NCI-H1436 treated with DMSO at 0.1 percent for 48 hours (cell line): ENCODE measurements at regions not wholly inside any gene's neighbourhood (a gene's known extent, or its start where the extent isn't known, plus 50 kb on each side); places are given as distances from the start of the nearest gene placed in this dataset.

ENCODE experiments used
- DNase-seq: peaks from one replicate; lab custom pipeline; 2025; lab: John Stamatoyannopoulos, UW

DNA sequence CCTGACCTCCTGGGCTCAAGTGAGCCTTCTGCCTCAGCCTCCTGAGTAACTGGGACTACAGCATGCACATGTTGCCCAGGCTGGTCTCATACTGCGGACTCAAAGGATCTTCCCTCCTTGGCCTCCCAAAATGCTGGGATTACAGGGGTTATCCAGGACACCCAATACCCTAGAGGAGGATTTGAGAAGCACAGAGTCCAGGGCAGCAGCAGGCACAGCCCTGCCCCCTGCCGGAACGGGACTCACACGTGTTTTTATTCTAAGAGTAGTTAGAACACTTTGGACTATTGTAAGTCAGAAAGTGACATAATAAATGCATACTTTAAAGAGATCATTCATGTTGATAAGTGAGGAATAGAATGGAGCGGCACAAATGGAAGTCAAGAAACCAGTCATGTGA is 80.2 kb downstream of the C6orf118 start:
- no peak for DNase-seq

DNA sequence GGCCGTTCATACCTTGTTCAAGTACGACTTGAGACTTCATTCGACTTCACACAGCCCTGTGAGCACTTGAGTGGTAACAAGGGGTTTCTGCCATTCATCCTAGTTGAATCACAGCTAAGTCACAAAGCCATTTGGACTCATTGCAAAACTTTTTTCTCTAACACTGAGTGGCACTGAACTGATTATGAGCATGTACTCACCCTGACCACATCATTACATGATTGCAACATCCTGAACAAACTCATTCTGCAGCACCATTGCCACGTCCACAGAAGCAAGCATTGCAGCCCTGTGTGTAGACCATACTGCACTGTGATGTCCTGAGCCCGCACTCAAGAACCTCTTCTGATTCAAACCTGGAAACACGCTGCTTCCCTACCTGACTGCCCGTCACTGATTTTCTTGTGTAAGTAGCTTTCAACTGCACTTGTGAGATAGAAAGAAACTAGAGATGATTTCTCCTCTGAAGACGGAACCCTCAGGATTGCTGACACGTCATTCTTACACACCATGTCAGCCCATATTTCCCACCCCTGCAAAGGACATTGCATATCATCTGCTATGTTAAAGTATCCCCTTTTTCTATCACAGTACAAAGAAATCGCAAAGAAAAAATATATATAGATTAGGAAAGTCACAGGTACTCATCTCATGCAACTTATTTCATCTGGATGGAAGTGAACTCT is 81.6 kb downstream of the C6orf118 start:
- DNase-seq, result no peak

DNA sequence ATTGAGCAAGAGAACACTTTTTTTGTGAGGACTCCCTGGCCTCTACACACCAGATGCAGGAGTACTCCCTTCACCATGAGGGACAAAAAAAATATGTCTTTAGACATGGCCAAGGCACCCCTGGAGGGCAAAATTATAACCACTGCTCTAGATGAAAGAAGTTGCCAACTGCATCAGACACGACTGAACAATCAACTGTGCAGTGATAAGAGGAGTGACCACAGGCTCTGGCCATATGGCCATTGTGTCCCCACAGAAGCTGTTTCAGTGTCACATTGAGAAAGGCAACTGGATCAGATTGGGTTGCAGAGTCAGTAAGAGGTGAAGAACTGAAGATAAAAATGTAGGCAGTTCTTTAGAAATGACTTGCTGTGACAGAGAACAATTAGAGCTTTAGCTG is 85.7 kb downstream of the C6orf118 start:
- DNase-seq, result no peak

DNA sequence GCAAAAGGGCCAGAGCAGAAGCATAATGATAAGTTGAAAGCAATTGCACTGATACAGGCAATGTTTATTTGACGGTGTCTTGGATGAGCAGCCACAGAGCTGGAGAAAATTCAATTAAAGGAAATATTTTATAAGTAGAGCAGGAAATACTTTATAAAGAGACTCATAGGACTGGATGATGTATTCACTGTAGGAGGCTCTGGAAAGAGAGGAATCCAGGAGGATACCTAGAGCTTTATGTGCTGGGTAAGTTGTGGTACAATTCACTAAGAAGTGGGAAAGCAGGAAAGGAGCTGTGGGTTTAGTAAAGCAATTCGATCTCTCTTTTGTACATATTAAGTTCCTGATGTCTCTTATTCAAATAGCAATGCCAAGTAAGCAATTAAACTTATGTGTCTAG is 86.3 kb downstream of the C6orf118 start:
- no peak for DNase-seq

DNA sequence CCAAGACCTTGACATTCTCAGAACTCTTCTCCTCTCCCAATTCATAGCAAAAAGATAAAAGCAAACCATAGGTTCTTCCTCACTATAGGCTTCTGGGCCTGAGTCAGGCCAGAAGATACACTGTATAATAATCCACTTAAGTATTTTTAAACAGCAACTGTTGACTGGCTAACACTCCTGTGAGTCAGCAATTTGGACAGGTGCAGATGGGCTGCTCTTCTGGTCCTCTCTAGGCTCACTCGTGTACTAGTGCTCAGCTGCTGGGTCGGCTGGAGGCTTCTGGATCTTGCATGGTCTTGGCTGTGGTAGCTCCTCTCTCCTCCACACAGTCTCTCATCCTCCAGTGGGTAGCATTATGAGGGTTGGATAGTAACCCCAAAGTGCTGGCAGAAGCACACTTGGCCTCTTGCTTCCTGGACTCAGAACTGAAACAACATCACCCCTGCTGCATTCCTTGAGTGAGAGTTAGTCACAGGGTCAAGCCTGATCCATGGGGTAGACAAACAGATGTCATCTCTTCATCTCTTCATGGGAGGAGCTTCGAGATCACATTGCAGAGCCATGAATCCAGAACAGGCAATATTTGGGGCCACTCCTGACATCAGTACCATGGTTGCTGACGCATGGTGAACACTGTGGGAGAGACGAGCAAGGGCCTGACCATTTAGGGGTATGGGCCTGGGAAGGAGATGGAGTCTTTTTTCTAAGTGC is 86.9 kb downstream of the C6orf118 start:
- DNase-seq, result no peak

DNA sequence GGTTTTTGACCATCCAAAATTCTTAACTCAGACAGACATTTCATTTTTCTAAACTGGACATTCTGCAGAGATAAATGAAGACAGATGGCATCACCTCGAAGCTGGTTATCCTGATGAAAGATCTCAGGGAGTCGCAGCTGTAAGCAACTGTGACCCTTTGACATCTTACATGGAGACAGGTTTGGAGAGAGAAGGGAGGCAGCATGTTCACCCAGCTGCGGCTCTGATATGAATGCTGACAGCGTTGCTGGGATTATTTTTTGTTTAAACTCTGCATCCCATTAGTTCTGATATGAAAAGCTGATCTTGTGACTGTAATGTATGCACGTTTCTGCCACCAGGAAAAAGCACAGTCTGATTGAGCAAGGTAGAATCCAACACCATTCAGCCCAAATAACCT is 89.4 kb downstream of the C6orf118 start:
- no peak for DNase-seq

DNA sequence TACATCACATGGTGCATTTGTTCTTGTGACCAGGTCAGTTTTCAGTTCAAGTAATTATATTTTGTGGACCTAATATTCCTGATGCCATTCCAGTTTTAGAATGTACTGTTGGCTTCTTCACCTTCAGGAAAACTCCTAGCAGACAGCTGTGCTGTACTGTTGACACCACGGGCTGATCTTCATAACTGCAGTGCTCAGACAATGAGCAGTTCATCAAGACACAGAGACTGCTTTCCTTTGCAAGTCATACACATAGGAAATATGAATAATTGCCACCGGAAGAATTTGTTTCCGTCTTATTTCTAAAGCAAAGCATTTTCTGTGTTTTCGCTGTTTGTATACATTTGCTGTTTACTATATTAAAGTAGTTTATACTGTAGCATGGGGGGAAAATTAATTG is 89.8 kb downstream of the C6orf118 start:
- DNase-seq, result no peak

DNA sequence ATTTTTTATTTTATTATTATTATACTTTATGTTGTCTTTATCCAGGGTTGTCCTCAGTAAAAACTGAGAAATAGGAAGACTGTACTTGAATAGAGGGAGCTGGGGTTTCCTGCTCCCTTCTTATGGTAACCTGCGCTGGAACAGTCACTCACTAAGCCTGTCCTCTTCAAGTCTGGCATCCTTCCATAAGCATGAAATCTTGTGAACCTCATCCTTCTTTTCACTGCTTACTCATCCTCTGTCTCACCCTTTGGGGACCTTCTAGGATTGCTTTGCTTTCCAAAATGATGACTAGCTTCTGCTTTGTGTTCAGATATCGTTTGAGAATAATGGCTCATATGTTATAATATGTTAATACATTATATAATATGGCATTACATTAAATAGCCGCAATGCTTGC is 90.6 kb downstream of the C6orf118 start:
- no peak for DNase-seq

DNA sequence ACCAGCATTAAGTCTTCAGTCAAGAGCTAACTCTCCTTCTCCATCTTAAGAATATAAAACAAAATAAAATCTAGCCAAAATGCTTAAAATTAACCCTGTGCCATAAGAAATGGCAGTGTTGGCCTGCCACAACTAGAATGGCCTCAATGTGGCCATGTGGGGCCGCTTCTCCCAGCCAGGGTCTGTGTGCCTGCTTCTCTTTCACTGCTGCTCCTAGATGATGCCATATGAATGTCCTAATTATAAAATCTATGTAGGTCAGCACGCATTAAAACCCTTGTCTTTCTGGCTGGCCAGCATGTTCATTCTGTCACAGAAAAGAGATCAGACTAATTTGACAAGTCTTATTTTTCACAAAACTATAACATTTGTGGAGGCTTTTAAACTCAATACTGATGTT is 102.6 kb downstream of the C6orf118 start:
- no peak for DNase-seq

DNA sequence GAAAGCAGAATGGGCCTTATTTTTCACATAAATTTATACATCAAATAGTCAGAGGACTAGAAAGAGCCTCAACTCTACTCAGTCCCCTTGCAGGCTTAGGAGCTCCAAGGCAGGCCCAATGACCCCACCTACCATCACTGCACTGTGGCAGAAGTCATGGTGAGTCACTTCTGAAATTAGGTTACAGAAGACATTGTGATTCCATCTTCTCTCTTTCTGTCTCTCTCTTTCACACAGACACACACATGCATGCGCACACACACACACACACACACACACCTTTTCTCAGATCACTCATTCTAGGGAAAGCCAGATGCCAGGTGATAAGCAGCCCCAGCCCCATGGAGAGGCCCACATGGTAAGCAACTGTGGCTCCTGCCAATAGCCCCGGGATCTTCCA is 103.8 kb downstream of the C6orf118 start:
- DNase-seq, result no peak

DNA sequence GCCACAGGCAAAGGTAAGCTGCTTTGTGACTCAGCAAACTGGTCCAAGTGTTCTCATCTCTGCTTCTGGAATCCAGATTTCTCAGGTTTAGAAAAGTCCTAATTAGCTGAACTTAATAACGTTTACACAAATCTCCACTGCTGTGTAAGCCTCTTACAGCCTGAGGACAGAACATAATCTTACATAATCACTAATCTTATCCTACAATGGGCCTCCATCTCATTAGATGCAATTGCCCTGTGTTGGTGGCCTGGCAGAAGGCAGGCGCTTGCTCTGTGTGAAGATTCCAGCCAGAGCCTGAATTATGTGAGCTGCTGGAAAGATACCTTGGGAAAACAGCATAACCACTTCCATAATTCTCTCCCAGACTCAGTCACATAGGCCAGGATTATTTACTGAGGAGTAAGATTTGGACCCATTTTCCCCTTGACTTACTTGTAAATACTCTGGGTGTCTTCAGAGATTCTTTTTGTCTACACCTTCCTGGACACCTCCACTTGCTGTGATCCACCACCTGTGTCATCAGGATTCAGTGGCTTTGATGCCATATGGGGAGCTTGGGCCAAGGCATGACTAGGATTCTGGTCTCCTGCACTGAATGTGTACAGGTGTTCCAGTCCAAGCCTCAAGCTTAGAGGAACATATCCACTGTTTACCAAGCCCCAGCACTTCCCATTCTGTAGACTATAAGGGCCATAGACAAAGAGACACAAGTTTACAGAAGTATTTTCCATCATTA is 104.4 kb downstream of the C6orf118 start:
- no peak for DNase-seq

DNA sequence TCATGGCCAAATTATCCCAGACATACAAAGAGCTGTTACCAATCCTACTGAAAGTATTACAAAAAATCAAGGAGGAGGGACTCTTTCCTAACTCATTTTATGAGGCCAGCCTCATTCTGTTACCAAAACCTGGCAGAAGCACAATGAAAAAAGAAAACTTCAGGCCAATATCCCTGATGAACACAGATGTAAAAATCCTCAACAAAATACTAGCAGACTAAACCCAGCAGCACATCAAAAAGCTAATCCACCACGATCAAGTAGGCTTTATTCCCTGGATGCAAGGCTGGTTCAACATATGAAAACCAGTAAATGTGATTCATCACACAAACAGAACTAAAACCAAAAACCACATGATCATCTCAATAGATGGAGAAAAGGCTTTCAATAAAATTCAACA is 109.2 kb downstream of the C6orf118 start:
- no peak for DNase-seq

DNA sequence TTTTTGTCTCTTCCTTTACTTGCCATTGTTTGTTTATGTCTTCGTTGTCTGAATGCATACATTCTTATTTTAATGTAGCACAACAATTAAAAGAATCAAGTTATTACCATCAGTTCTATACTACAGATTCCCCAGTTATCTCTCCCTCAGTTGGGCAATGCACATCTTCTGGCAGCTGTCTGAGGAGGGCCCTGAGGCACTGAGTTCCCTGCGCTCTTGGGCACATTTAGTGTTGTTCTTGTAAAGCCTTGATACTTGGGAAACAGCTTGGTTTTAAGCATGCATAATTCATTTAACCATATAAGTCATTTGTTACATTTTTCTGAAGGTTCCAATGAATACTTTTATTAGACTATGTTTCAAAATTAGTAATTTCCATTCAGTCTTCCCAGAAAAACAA is 117.9 kb downstream of the C6orf118 start:
- DNase-seq, result no peak

DNA sequence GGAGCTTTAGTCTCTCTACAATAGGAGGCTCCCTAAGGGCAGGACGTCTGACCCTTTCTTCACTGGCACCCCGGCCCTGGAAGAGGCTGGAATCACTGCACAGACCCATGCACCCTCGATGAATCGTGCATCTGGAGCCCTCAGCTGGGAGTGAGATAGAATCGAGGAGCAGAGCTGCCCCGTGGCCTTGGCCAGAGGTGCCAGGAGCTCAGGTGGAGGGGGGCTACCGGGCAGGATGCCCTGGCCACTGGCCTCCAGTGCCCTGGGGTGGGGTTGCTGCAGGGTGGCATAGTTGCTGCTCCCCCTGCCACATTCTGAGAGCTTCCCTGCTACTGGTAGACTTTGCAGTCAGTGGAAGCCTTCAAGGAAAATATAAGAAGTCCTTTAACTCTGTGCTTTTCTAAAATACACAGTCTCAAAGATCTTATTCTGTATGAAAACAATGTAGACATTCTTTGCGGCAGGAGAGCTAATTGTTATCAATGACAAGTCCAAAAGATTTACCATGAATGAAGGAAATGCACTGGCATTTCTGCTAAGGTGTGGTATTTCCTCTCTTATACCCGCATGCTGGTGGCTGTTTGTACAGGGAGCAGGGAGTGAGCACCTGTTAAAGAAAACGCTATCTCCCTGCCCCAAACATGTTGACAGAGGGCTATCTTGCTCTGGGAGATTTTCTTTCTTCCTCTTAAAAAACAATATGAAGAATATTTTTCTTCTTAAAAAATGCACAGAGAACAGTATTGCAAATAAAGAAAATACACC is 122.8 kb downstream of the C6orf118 start:
- DNase-seq, result no peak

DNA sequence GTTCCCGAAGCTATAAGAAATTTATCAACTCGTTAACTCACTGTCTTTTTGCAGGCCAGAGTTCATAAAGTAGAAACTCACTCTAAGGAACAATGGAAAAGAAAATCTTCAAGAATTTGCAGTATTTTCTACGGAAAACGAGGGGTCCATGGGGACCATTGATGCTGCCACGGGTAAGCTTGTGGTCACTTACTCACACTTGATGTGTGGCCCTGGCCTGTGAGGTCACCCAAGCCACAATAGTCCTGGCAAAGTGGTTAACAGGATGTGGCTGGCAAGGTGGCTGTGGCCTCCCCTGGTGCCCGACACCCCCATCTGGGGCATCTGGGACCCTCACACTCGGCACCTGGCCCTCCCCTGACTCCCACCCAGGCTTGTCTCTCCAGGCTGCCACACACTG is 123.4 kb downstream of the C6orf118 start:
- no peak for DNase-seq

DNA sequence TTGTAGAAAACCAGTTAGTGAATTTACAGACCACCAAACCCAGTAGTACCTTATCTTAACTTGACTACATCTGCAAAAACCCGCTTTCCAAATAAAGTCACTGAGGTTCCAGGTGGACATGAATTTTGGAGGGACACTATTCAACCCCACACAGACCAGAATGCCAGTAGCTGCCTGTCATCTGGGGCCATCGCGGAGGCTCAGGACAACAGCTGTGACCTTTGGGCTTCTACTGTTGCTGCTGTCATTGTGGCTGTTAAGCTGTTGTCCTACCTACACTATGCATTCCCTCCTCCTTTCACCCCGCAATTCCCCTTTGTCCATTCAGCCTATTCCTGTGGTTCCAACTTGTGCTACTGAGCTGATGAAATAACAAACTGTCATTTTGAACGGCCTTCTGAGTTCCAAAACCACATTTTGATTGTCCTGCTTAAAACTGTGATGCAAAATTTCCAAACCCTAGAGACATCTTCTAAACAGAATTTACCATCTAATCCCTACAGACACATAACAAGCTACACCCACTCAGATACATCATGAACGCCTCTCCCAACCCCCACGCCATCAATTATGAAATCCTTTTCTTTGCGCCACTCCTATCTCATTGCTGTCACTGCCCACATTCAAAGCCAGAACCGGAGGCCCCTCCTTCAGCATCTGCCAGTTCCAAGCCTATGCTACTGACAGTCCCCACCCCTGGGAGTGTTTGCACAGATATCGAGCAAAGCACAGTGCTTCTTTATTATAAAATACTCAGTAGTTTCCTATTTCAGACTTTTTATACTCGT is 125.0 kb downstream of the C6orf118 start:
- no peak for DNase-seq

DNA sequence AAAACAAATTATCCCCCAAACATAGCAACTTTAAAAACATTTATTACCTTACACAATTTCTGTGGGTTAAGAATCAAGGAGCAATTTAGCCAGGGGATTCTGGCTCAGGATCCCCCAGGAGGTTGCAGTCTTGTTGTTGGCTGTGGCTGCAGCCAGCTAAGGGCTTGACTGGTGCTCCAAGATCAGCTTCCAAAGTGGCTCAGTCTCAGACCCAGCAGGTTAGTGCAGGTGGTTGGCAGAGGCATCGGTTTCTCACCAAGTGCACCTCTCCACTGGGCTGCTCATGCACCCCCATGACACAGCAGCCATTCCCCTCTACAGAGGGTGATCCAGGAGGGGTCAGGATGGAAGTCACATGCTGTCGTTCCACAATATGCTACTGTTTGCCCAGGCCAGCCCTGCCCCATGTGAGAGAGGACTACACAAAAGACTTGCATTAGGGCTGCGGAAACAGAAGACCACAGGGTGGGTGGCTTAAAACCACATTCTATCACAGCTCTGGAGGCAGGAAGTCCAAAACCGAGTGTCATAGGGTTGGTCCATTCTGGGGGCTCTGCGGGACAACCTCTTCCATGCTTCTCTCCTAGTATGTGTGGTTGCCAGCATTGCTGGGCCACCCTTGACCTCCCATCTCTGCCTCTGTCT is 125.8 kb downstream of the C6orf118 start:
- no peak for DNase-seq

DNA sequence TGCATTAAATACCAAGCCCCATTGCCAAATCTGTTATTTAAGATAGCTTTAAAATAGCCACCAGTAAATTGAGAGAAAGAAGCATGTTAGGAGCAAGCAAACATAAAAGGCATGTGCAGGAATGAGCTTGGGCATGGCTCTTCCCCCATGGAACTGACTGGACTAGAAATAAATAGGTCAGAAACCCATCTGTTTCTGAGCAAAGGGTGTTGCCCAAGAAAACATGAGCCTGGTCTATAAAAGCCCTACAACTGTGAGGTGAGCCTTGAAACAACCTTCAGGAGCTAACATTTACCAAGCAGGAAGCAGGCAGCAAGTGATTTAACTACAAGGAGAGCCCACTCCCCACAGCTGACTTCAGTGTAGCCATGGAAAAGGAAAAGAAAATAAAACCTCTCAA is 126.3 kb downstream of the C6orf118 start:
- no peak for DNase-seq

DNA sequence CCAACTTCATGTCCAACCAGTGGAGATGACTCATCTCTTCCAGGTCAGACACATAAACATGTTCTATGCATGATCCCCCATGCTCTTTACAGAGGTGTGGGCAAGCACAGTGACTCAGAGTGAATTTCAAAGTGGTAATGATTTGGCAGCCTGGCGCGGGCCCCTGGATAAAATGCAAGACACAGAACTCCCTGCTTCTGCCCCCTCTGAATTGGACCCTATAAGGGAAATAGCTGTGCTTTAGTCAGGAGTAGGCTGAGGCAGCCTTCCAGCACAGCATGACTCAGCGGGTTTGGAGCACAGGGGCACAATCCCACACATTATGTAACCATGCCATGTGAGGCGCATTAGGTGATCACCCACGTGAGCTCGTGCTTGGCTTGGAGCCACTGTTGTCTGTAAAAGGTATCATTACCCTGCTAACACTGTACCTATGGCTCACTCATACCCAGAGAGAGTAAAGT is 127.4 kb downstream of the C6orf118 start:
- no peak for DNase-seq

DNA sequence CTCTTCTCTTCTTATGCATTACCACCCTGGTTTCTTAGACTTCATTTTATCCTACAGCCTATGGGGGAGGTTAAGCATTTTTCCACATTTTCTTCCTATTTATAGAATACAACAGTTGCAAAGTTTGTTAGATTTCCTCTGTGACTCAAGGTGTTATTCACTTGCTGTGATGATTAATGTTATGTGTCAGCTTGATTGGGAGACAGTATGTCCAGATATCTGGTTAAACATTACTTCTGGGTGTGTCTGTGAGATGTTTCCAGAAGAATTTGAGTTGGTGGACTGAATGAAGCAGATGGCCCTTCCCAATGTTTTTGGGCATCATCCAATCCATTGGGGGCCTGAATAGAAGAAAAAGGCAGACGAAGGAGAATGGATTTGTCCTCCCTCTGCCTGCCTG is 131.3 kb downstream of the C6orf118 start:
- no peak for DNase-seq

DNA sequence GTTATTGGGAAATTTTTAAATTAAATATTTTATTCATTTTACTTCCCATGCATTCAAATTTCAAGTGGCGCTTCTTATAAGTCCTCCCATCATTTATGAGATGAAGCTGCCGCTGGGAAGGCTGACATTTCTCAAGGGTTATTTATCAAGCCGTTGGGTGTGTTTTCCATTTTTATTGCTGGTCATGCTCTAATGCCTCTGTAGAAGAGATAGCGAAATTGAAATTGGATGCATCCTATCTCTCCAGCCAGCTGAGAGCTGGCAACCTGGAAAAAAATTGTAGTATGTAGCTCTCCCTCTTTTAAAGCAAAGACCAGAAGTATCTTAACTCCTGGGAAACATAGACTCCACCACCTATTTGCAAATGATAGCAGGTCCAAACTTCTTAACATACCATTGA is 135.9 kb downstream of the C6orf118 start:
- no peak for DNase-seq
